T1000 (cell line): ENCODE measurements at regions not wholly inside any gene's neighbourhood (a gene's known extent, or its start where the extent isn't known, plus 50 kb on each side); places are given as distances from the start of the nearest gene placed in this dataset.
"Not testable (repeated sequence)": the region's sequence is repeated elsewhere in the genome, so short reads cannot be mapped to it uniquely, and the experiment has no call there.

Experiments
- DNase-seq: peaks from one replicate; lab custom pipeline; 2025; ENCODE audit warnings: mixed read lengths; lab: John Stamatoyannopoulos, UW

DNA sequence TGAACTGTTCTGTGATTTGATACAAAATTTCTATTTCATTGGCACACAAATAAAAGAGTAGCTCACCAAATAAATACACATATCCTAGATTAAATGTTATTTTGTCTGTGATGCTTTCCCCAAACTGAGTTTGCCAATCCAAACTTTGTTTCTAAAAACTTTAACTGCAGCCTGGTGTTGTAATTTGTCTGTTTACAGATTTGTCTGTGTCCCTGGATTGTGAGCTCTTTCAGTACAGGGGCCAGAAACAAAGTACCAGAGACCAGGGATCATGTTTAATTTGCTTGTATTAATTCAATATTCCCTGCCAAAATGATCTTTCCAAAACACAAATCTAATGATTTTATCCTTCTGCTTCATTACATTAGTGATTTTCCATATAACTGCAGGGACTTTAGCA lies 1044.6 kb upstream of the GJE1 start:
- DNase-seq, result no peak

DNA sequence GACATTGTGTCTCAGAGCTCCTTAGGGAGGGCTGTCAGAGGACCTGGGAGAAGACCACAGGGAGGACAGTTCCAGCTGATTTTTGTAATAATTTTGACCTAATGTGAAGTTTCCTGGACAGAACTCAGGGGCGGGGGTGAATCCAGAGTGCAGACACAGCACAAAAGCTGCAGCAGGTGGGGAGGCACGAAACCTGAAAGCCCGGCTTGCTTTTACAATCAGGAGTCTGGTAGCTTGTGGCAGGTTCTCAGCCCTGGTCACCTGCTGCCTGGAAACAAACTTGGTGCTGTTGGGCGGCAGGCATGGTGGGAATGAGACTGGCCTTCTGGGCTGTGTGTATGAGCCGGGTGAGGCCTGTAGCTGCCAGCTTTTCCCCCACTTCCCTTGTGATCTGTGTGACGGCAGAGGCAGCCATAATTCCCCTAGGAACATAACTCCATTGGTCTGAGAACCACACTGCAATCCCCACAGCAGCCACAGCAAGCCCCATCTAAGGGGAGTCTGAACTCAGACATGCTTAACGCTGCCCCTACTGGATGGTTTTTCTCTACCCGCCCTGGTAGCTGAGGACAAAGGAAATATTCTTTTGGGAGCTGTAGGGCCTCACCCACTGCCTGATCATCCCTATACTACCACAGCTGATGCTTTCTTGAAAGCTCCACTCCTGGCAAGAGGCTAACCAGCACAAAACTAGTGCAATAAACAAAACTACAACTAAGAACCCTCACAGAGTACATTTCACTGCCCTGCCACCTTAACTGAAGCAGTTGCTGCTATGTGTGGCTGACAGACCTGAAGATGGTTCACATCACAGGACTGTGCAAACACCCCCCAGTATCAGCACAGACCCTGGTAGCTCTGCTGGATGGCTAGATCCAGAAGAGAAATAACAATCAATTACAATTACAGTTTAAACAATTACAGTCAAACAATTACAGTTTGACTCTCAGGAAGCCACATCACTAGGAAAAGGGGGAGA lies 1055.1 kb upstream of the GJE1 start:
- DNase-seq, result no peak

DNA sequence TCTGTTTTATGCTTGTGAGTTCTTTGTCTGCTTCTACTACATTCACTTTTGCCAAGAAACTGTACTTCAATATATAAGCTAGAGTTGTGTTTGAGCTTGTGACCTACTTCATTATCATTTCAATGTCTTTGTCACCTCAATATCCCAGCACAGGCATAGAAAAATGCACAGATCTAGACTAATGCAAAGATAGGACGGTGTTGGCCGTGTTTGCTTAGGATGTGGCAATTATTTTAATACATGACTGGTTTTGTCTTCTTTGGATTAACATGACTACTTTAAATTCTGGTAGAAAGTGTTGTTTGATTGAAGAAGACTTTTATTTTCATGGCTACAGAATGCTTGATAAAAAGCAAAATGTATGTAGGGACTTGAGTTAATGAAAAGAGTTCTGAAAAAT lies 1075.0 kb upstream of the GJE1 start:
- DNase-seq, result no peak

- DNase-seq, result no peak
Measured at GRCh38 chr6:141056945-141057625, 1075.6 kb upstream of the GJE1 start.

DNA sequence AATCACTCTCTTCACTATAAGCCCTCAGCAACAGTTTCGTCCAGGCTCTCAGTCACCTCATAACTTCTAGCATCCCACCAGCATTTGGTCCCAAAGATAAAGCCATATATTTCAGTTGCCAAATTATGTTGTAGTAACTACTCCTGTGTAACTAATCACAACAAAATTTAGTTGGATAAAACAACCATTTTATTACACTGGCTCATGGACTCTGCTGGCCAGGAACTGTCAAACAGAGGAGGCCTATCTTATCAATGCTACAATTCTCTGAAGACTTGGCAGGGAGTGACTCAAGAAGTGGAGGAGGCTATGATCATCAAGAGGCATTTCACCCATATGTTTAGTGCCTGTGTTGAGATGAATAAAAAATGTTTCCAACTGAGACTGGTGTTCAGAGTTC lies 1082.3 kb upstream of the GJE1 start:
- DNase-seq, result no peak

DNA sequence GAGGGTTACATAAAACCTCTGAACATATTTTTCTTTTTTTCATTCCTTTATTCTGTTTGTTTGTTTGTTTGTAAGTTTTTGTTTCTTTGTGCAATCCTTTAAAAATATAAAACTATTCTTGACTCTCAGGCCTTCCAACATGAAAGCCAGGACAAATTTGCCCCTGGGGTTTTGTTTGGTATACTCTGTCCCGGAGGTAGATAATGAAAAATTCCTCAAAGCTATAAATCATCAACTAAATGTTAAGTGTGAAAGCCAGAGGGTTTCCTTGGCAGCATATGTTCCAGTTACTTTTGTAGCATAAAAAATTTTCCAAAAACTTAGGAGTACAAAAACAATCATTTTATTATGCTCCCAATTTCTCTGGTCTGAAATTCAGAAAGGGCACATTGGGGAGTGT lies 1084.3 kb upstream of the GJE1 start:
- no peak for DNase-seq

DNA sequence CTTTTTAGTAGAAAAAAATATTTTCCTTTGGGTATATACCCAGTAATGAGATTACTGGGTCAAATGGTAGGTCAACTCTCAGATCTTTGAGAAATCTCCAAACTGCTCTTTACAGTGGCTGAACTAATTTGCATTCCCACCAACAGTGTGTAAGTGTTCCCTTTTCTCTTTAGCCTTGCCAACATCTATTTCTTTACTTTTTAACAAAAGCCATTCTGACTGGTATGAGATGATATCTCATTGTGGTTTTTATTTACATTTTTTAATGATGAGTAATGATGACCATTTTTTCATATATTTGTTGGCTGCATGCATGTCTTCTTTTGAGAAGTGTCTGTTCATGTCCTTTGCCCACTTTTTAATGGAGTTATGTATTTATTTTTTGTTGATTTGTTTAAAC lies 1086.2 kb upstream of the GJE1 start:
- not testable (repeated sequence) for DNase-seq

- DNase-seq, result no peak
Measured at GRCh38 chr6:141041596-141042087, 1091.1 kb upstream of the GJE1 start.

DNA sequence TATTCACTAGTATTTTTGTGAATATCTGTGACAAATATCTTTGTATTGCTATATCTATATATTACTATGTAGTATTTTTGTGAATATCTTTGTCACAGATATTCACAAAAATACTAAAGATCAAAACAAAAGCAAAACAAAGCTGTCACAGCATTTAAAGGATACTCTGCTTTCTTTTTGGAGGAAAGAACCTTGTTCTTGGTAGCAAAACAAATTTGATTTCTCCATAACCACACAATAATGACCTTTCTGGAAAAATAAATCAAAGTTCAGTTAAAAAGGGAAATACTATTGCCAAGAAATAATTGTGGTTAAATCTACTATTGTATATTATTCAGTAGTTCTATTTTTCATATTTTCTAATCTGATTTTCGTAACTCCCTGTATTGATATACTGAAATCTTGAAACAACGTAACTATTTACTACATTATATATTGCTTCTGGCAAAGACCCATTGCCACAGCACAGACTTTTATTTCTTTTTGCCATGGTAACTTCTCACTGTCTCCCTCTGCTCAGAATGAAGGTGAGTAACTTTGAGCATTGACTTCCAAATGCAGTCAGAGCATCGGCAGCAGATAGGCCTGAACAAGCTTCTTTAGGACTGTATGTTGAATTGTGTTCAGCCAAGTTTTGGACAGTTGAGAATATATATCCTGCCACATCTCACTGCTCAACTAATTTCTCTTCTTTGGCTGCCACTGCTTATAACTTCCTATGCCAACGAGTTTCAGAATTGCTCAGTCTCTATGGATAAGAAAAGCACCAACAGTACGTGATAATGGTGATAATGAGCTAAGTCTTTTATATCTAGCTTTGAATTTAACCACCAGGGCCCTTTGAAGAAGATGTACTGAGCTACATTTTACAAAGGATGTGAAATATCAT lies 1097.2 kb upstream of the GJE1 start:
- DNase-seq, result no peak

- DNase-seq, result no peak
Measured at GRCh38 chr6:141033101-141033500, 1099.6 kb upstream of the GJE1 start.

GRCh38 chr6:141029908-141030307 lies 1102.8 kb upstream of the GJE1 start:
- DNase-seq, result no peak

DNA sequence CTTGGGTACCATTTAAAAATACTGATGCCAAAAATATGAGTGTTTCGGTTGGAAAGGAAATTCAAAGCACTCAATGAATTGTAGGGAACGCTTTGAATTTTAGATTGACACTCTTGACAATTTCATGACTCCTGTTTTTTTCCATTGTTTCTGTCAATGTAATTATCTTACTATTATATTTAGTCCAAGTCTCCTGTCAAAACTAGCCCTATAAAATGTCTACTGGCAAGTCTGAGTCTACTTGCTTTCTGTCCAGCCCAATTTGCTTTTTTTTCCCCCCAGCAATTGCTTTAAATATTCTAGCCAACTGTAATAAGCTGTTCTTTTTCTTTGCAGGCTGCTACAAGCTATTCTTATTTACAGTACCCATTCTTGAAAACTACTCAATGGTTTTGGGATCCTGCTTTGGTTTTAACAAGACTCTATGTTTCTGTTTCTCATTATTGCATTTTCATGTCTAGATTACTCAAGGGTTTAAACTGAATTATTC lies 1103.9 kb upstream of the GJE1 start:
- DNase-seq, result no peak

- DNase-seq, result no peak
Measured at GRCh38 chr6:141026504-141026903, 1106.2 kb upstream of the GJE1 start.

- DNase-seq, result no peak
Measured at GRCh38 chr6:141024526-141024925, 1108.2 kb upstream of the GJE1 start.

- DNase-seq, result no peak
Measured at GRCh38 chr6:141017941-141018340, 1114.8 kb upstream of the GJE1 start.

- DNase-seq, result no peak
Measured at GRCh38 chr6:141000917-141001316, 1131.8 kb upstream of the GJE1 start.

GRCh38 chr6:140993515-140993914 lies 1139.2 kb upstream of the GJE1 start:
- no peak for DNase-seq

GRCh38 chr6:140992678-140993077 lies 1140.0 kb upstream of the GJE1 start:
- DNase-seq, result no peak

DNA sequence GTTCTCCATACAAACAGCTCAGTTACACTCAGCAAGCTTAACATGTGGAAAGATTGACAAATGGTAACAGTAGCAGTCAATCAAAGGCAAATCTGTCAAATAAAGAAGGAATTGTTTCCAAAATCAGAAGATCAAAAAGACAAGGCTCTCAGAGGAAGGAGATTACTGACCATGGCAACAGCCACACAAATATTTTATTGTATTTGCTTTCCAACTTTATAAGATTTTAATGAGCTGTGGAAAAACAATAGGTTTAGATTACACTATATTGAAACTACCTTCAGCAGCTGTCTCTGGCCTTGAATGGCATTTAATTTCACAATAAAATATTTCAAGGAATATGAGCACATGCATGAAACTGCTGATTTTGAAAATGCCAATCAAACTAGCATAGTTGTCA lies 1143.9 kb upstream of the GJE1 start:
- no peak for DNase-seq

GRCh38 chr6:140987364-140988155 lies 1145.2 kb upstream of the GJE1 start:
- DNase-seq, result no peak

GRCh38 chr6:140985679-140986275 lies 1146.9 kb upstream of the GJE1 start:
- no peak for DNase-seq
